Activated naive CD8-positive, alpha-beta T cell treated with anti-CD3 and anti-CD28 coated beads, Interleukin-2, amount 10 ng/mL, durations not matched to agents 7 days and 5 days (primary cell): ENCODE measurements at regions not wholly inside any gene's neighbourhood (a gene's known extent, or its start where the extent isn't known, plus 50 kb on each side); places are given as distances from the start of the nearest gene placed in this dataset.
"Not testable (repeated sequence)": the region's sequence is repeated elsewhere in the genome, so short reads cannot be mapped to it uniquely, and the experiment has no call there.

Source experiments
- ATAC-seq: fragments of 150-1000 bp; cut with Tn5 transposase; one replicate; pipeline ENCODE4 v1.10.0; 2021; ENCODE audit warnings: low read depth, moderate library complexity
- POLR2A ChIA-PET: fragments of 350-600 bp; sonication (Branson Sonifier 250); formaldehyde crosslinking; loops from one replicate; lab custom pipeline; 2021; ENCODE audit warnings: antibody characterized with exemption; lab: Charles Lee
- DNase-seq: peaks from one replicate; pipeline ENCODE4 v3.0.0; 2021
- H3K27ac Mint-ChIP-seq: one replicate; pipeline ENCODE4 v1.8.0; 2022; ENCODE audit warnings: mild to moderate bottlenecking, mixed read lengths
- H3K27me3 Mint-ChIP-seq: one replicate; pipeline ENCODE4 v1.8.0; 2022; ENCODE audit warnings: mild to moderate bottlenecking, moderate library complexity, mixed read lengths
- H3K36me3 Mint-ChIP-seq: one replicate; pipeline ENCODE4 v1.8.0; 2021; ENCODE audit warnings: mild to moderate bottlenecking, mixed read lengths
- H3K4me1 Mint-ChIP-seq: one replicate; pipeline ENCODE4 v1.8.0; 2021; ENCODE audit warnings: mixed read lengths
- H3K4me3 Mint-ChIP-seq: one replicate; pipeline ENCODE4 v1.8.0; 2022; ENCODE audit warnings: mild to moderate bottlenecking, moderate library complexity, mixed read lengths
- H3K9me3 Mint-ChIP-seq: one replicate; pipeline ENCODE4 v1.8.0; 2021; ENCODE audit warnings: mixed read lengths

GRCh38 chr12:124070394-124071074, 97.5 kb downstream of the ZNF664 start:
- peaks cover 19% of the 10 kb centered on the region for H3K27me3 Mint-ChIP-seq
- H3K4me3 Mint-ChIP-seq, H3K4me1 Mint-ChIP-seq, H3K27ac Mint-ChIP-seq, ATAC-seq, H3K36me3 Mint-ChIP-seq, POLR2A ChIA-PET, H3K9me3 Mint-ChIP-seq, DNase-seq: not testable (repeated sequence)

- no peak for ATAC-seq
- POLR2A ChIA-PET: no interaction called here
- H3K9me3 Mint-ChIP-seq: peaks cover 5% of the 10 kb centered on the region
Measured at GRCh38 chr12:124071075-124071443, 98.0 kb downstream of the ZNF664 start.

GRCh38 chr12:124073356-124074035, 100.5 kb downstream of the ZNF664 start:
- Mint-ChIP-seq H3K9me3 (no peaks in the 10 kb centered on the region), H3K27me3 (peaks cover 13% of the 10 kb centered on the region), H3K4me3 (no peak overlapping the region), H3K4me1 (peaks cover 7% of the 10 kb centered on the region), H3K27ac (no peak overlapping the region), H3K36me3 (no peaks in the 10 kb centered on the region)
- POLR2A ChIA-PET: no interaction called here
- DNase-seq (no peak), ATAC-seq (no peak)

More at GRCh38 chr12:124071075-124071443, 98.0 kb downstream of the ZNF664 start:
- H3K27me3 Mint-ChIP-seq: peaks cover 19% of the 10 kb centered on the region
- no peak overlapping the region for H3K4me3 Mint-ChIP-seq
- DNase-seq: no peak
- no peak overlapping the region for H3K27ac Mint-ChIP-seq
- H3K36me3 Mint-ChIP-seq: no peaks in the 10 kb centered on the region
- peaks cover 7% of the 10 kb centered on the region for H3K4me1 Mint-ChIP-seq

GRCh38 chr12:124075841-124076240, 102.8 kb downstream of the ZNF664 start:
- ATAC-seq (no peak), DNase-seq (no peak)
- Mint-ChIP-seq H3K4me3 (no peak overlapping the region), H3K36me3 (no peaks in the 10 kb centered on the region), H3K4me1 (peaks cover 7% of the 10 kb centered on the region), H3K27me3 (peaks cover 12% of the 10 kb centered on the region), H3K9me3 (no peaks in the 10 kb centered on the region), H3K27ac (no peak overlapping the region)
- POLR2A ChIA-PET: no interaction called here

GRCh38 chr12:124077701-124078100, 104.7 kb downstream of the ZNF664 start:
- POLR2A ChIA-PET: no interaction called here
- H3K9me3 Mint-ChIP-seq: no peaks in the 10 kb centered on the region
- DNase-seq (no peak), ATAC-seq (no peak)
- H3K27ac Mint-ChIP-seq: no peak overlapping the region
- H3K4me1 Mint-ChIP-seq: peaks cover 7% of the 10 kb centered on the region
- no peaks in the 10 kb centered on the region for H3K36me3 Mint-ChIP-seq
- H3K4me3 Mint-ChIP-seq: no peak overlapping the region
- peaks cover 4% of the 10 kb centered on the region for H3K27me3 Mint-ChIP-seq

GRCh38 chr12:124078800-124079199, 105.8 kb downstream of the ZNF664 start:
- peaks cover 3% of the 10 kb centered on the region for H3K27me3 Mint-ChIP-seq
- ATAC-seq: no peak
- POLR2A ChIA-PET: no interaction called here
- no peak overlapping the region for H3K27ac Mint-ChIP-seq
- no peaks in the 10 kb centered on the region for H3K9me3 Mint-ChIP-seq
- no peaks in the 10 kb centered on the region for H3K4me1 Mint-ChIP-seq
- no peak overlapping the region for H3K4me3 Mint-ChIP-seq
- no peaks in the 10 kb centered on the region for H3K36me3 Mint-ChIP-seq
- DNase-seq: no peak

GRCh38 chr12:124080649-124081048, 107.6 kb downstream of the ZNF664 start:
- Mint-ChIP-seq H3K9me3 (no peaks in the 10 kb centered on the region), H3K4me1 (no peaks in the 10 kb centered on the region), H3K27ac (no peak overlapping the region), H3K27me3 (no peaks in the 10 kb centered on the region), H3K4me3 (no peak overlapping the region), H3K36me3 (no peaks in the 10 kb centered on the region)
- ATAC-seq (no peak), DNase-seq (no peak)
- POLR2A ChIA-PET: no interaction called here

GRCh38 chr12:124082012-124082411, 109.0 kb downstream of the ZNF664 start:
- ATAC-seq (no peak), DNase-seq (no peak)
- no peak overlapping the region for H3K27ac Mint-ChIP-seq
- no peaks in the 10 kb centered on the region for H3K27me3 Mint-ChIP-seq
- no peak overlapping the region for H3K4me3 Mint-ChIP-seq
- POLR2A ChIA-PET: no interaction called here
- no peaks in the 10 kb centered on the region for H3K36me3 Mint-ChIP-seq
- H3K4me1 Mint-ChIP-seq: no peaks in the 10 kb centered on the region
- no peaks in the 10 kb centered on the region for H3K9me3 Mint-ChIP-seq

- no peaks in the 10 kb centered on the region for H3K4me1 Mint-ChIP-seq
- H3K4me3 Mint-ChIP-seq: no peak overlapping the region
- no peak overlapping the region for H3K27ac Mint-ChIP-seq
- ATAC-seq: no peak
- DNase-seq: no peak
- H3K36me3 Mint-ChIP-seq: no peaks in the 10 kb centered on the region
- no peaks in the 10 kb centered on the region for H3K9me3 Mint-ChIP-seq
- no peaks in the 10 kb centered on the region for H3K27me3 Mint-ChIP-seq
- POLR2A ChIA-PET: no interaction called here
Measured at GRCh38 chr12:124082687-124083086, 109.7 kb downstream of the ZNF664 start.

GRCh38 chr12:124083708-124084107, 110.7 kb downstream of the ZNF664 start:
- Mint-ChIP-seq H3K27me3 (no peaks in the 10 kb centered on the region), H3K27ac (no peak overlapping the region), H3K4me1 (no peaks in the 10 kb centered on the region), H3K36me3 (no peaks in the 10 kb centered on the region), H3K9me3 (no peaks in the 10 kb centered on the region), H3K4me3 (no peak overlapping the region)
- POLR2A ChIA-PET: no interaction called here
- DNase-seq (no peak), ATAC-seq (no peak)

GRCh38 chr12:124085419-124086296, 112.6 kb downstream of the ZNF664 start:
- no peaks in the 10 kb centered on the region for H3K27me3 Mint-ChIP-seq
- no peak overlapping the region for H3K27ac Mint-ChIP-seq
- no peak overlapping the region for H3K4me3 Mint-ChIP-seq
- no peak for DNase-seq
- POLR2A ChIA-PET: no interaction called here
- no peaks in the 10 kb centered on the region for H3K9me3 Mint-ChIP-seq
- ATAC-seq: no peak
- no peaks in the 10 kb centered on the region for H3K36me3 Mint-ChIP-seq
- no peaks in the 10 kb centered on the region for H3K4me1 Mint-ChIP-seq

- Mint-ChIP-seq H3K27ac (no peak overlapping the region), H3K27me3 (no peaks in the 10 kb centered on the region), H3K9me3 (no peaks in the 10 kb centered on the region), H3K4me3 (no peak overlapping the region), H3K4me1 (no peaks in the 10 kb centered on the region), H3K36me3 (no peaks in the 10 kb centered on the region)
- POLR2A ChIA-PET: no interaction called here
- ATAC-seq (no peak), DNase-seq (no peak)
Measured at GRCh38 chr12:124086299-124086898, 113.4 kb downstream of the ZNF664 start.

- Mint-ChIP-seq H3K4me3 (no peak overlapping the region), H3K9me3 (no peaks in the 10 kb centered on the region), H3K27ac (no peak overlapping the region), H3K36me3 (no peaks in the 10 kb centered on the region), H3K27me3 (no peaks in the 10 kb centered on the region), H3K4me1 (no peaks in the 10 kb centered on the region)
- DNase-seq (no peak), ATAC-seq (no peak)
- POLR2A ChIA-PET: no interaction called here
Measured at GRCh38 chr12:124087266-124088051, 114.4 kb downstream of the ZNF664 start.
